GM19455 (cell line): ENCODE measurements at regions not wholly inside any gene's neighbourhood (a gene's known extent, or its start where the extent isn't known, plus 50 kb on each side); places are given as distances from the start of the nearest gene placed in this dataset.

Source experiments
- ATAC-seq: cut with Tn5 transposase; IDR thresholded peaks from one replicate; pipeline ENCODE4 v1.9.1; 2021; ENCODE audit not compliant: unreplicated experiment

DNA sequence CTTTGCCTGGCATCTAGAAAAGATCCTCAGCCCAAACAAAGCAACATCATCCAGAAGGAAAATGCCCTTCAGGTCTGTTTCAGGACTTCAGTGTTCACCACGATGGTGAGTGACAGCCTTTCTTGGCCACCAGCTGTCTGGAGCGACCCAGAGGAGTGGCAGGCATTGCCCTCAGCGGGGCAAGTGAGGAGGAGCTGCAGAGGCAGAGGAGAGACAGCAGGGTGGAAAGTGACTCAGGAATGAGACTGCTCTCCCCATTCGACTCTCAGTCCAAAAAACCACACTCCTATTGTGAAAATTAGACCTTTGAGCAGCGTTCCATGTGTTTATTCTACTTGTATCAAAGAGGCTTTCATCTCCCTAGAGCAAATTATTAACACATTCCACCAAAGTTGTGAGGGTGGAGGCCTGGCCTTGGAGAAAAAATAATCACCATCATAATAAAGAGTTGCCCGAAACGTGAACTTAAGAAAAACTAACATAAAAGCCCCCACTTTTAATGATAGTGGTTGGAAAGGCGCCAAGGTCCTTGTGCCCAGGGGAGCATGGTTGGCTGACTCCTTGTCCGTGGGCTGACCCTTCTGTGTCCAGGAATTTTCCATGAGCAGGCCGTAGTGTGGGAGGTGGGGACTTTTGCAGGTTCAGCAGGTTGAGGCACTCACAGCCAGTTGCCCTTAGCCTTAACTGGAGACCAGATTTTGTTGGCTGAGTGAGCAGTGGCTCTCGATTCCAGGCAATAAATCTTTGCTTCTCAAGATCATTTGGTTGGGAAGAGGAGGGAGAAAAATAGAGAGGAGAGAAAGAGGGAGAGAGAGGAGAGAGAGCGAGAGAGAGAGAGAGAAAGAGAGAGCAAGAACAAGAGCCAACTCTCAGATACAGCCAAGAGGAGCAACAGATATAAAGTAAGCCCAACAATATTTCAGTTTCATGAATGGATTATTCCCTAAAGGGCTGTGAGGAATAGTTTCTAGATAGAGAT is 125.9 kb upstream of the ANKRD55 start:
- no peak for ATAC-seq

DNA sequence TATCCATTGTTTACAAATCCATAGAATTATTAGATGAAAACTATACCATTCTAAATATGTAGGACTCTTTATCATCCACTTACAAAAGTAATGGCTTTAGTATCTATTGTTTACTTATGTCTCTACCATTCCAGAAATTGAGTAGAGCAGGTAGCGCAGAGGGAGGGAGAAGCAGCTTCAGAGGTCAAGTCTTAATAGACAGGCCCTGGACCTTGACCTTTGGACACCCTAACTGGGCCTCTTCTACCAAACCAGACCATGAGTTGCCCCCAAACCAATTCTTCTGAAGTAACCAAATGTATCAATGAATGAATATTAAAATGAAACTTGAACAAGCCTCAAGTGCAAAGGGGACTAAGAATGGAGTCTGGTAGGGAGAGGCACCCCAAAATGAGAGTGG is 124.9 kb upstream of the ANKRD55 start:
- ATAC-seq, result no peak

GRCh38 chr5:56357426-56357825 is 124.3 kb upstream of the ANKRD55 start:
- ATAC-seq, result no peak

GRCh38 chr5:56356836-56357160 is 123.7 kb upstream of the ANKRD55 start:
- ATAC-seq, result no peak

DNA sequence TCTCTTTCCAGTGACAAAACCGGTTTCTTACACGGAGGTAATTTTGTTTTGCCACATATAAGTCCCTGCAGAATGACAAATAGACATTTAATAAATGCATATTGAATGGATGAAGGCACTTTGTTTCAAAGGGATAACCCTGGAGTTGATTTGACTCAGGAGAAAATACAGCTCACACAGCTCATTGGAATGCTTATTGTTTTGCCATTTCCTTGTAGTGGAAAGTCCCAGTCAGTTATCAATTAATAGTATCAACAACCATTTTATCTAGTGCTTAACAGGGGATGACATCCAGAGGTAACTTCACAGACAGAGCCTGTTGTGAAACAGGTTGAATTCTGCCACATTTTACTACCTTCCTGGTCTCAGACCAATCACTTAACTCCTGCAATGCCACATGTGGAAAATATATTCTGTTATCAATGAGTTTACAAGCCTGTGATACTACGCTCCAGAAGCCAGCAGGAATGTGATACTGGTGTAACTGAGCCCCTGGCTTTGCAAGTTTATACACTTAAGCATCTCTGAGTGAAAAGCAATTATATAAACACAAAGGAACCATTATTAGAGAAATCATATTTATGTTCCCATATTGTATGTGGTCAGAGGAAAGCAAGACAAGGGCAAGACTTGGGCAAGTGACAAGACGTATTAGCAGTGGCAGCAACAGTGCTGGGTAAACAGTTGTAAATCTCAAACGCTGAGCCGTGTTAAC is 123.1 kb upstream of the ANKRD55 start:
- no peak for ATAC-seq

- ATAC-seq, result no peak
Measured at GRCh38 chr5:56354836-56355235, 121.7 kb upstream of the ANKRD55 start.

- no peak for ATAC-seq
Measured at GRCh38 chr5:56352808-56353590, 119.9 kb upstream of the ANKRD55 start.

DNA sequence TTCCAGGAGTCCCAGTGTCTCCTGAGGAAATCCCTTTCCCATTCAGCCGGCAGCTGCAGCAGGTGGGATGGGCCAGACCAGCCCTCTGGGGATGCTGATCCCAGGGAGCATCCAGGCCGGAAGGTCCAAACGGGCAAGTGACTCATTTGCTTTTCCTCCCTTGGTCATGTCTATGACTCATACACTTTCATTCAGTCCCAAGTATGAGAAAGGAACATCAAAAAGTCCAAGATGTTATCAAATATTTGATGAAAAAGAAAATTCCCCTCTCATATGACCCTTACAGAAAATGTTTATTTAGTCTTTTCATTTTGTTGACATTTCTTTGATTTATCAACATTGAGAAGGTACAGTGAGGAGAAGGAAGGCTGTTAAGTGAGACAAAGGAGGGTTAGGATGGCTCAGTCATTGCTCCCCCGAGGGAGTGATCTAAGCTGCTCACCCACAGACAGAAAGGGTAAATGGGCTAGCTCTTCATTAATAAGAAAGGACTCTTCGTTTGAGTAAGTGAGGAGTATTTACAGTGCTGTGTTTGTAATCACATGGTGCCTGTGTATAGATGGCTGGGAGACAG is 117.6 kb upstream of the ANKRD55 start:
- no peak for ATAC-seq

DNA sequence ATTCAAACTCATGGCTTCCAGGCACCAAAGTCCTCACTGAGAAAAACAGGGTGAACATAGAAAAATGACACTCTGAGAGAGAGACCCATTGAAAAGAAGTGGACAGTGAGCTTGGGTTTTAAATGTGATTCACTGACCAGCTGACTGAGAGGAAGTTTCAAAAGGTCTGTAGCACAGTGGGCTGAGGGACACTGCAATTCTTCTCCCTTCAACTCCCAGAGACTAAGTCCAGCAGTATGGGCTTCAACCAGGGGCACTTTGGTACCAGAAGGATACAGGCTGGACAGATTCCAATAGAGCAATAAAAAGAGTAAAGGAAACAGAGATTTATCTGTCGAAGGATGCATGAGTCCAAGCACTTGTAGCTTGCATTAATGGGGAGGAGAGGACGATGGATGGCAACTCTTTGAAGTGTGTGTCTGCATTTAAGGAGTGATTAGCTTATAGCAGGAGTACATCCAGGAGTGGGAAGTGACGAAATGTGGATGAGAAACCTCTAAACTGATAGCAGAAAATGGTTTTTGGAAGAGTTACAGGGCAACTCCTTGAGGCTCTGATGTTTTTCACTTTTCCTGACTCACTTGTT is 117.0 kb upstream of the ANKRD55 start:
- ATAC-seq, result no peak

DNA sequence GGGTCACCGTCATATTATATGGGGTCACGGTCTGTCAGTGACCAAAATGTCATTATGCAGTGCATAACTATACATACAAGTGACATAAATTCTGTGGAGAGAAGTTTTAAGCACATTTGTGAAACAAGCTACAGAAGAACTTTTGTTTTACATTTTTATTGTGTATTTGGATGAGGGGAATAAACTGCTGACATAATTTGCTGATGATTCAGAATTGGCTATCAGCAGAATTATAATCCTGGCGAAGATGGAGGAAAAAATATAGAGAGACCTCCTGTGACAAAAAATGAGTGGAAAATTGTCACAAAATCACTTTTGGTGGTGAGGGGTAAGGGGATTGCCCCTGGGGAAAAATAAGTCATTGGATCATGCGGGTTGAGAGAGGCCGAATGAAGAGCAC is 116.3 kb upstream of the ANKRD55 start:
- no peak for ATAC-seq

DNA sequence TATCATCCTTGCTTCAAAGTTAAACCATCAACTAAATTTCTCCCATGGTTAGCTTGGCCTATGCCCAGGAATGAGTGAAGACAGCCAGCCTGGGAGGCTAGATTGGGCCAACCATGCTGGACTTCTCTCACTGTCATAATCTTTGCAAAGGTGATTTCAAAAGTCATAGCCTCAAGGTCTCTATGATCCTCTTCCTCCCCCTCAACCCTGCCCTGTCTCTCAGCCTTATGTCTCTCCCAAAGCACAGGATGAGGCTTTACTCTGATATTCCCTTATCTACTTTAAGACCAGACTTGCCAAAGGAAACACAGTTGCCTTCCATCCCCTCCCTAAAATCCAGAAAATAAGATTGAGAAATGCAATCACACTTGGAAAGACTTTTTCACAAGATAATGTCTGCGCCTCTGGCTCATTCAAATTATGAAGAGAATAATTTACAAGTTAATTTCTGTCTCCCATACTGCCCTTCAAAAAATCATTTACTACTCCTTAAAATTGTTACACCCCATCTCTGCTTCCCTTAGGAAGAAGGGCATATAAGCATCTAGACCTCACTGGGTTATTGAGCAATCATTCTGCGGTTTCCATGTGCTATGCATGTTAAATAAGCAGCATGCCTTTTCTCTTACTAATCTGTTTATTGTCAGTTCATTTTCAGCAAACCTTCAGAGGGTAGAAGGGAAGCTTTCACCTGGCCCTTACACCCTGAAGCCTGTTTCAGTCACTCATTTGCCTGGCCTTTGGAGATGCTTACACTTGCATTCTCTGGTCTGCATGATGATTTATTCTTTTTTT is 113.8 kb upstream of the ANKRD55 start:
- ATAC-seq, result no peak

DNA sequence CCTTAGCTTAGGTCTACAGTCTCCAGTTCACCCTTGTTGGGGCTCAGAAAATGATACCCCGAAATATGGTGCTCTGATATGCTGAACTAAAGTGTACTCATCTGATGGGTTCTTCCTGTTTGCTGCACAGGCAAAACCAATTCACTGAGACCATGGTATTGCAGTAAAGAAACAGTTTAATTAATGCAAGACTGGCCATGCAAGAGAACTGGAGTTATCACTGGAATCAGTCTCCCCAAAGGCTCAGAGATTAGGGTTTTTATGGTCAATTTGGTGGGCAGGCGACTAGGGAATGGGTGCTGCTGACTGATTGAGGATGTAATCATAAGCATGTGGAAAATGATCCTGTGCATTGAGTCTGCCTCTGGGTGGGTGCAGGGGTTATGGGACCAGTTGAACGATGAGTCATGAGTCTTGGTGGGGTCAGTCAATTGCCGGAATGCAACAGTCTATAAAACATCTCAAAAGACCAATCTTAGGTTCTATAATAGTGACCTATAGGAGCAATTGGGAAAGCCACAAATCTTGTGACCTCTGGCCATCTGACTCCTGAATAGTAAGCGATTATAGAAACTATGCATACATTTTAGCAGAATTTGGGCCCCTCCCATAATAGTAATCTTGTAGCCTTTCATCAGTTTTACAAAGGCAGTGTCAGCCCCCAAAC is 113.0 kb upstream of the ANKRD55 start:
- no peak for ATAC-seq

GRCh38 chr5:56345352-56345751 is 112.2 kb upstream of the ANKRD55 start:
- ATAC-seq, result no peak

- ATAC-seq, result no peak
Measured at GRCh38 chr5:56344594-56344993, 111.5 kb upstream of the ANKRD55 start.

DNA sequence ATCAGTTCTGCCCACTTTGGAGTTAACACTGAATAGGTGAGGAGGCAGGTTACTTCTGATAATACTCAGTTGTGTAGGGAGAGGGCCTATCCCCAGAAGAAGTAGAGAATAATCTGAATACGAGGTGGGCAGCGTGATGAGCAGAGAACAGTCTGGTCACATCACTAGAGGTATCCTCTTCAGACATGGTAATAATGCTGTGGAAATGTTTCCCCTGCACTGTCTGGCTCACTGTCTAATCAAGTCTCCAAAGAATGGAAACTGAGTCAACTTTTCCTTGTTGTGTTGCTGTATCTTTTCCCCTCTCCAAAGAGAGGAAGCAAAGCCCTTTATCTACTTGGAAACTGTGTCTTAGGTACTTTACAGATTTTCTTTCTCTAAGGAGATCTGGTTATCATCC is 110.9 kb upstream of the ANKRD55 start:
- ATAC-seq, result no peak

DNA sequence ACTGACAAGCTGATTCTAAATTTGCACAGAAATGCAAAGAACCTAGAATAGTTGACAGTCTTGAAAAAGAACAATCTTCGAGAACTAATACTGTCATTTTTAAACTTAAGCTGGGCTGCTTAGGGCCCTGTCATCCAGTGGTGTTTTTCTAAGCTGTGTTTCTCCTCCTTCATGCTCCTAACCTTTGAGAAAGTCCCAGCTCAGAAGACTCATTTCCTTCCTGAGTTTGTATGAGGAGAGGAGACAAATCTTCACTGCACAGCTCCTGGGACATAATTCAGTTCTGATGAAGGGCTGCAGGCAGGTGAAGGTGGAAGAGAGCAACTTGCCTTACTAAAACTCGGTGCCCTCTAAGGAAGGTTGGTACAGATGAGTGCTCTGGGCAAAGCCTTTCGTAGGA is 109.5 kb upstream of the ANKRD55 start:
- no peak for ATAC-seq

- ATAC-seq, result no peak
Measured at GRCh38 chr5:56340196-56340980, 107.3 kb upstream of the ANKRD55 start.

DNA sequence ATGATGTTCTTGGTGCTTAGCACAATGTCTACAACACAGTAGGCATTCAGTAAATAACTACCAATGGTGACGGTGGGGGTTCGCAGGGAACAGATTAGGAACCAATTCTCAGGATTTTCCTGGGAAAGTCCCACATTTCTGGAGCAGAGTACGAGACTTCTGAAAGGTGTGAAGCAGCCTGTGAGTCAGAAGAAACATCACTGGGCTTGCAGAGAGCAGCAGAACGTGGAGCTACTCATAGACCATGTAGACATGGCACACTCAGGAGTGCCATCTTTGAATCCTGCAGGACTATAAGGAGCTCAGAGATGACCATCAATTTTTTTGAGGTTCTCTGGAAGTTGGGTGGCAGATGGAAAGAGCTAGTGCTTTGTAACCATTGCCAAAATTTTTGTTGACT is 106.6 kb upstream of the ANKRD55 start:
- ATAC-seq, result no peak
